Hematopoietic multipotent progenitor cell treated with erythropoietin and hydrocortisone succinate and interleukin-3 and kit ligand, for 6 days (in vitro differentiated cells): ENCODE measurements at regions not wholly inside any gene's neighbourhood (a gene's known extent, or its start where the extent isn't known, plus 50 kb on each side); places are given as distances from the start of the nearest gene placed in this dataset.
"Not testable (repeated sequence)": the region's sequence is repeated elsewhere in the genome, so short reads cannot be mapped to it uniquely, and the experiment has no call there.

Experiments
- DNase-seq: peaks from one replicate; pipeline ENCODE4 v3.0.0-alpha.2; 2015

DNA sequence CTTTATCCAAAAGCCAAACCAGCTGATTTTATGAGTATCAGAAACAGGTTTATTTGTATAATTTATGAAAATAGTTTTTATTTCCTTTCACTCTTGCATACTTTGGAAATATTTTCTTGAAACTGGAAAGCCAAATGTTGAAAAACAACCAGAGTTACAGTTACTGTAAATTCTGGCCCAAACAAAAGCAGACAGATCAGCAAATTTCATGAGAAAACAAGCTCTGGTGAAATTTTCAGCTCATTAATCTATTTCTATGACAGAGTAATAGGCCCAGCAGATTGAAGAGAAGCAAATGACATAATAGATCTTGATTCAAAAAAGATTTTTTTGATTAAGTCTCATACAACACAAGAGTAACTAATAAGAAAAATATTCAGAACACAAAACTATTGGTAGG lies 182.7 kb downstream of the ENC1 start:
- no peak for DNase-seq

DNA sequence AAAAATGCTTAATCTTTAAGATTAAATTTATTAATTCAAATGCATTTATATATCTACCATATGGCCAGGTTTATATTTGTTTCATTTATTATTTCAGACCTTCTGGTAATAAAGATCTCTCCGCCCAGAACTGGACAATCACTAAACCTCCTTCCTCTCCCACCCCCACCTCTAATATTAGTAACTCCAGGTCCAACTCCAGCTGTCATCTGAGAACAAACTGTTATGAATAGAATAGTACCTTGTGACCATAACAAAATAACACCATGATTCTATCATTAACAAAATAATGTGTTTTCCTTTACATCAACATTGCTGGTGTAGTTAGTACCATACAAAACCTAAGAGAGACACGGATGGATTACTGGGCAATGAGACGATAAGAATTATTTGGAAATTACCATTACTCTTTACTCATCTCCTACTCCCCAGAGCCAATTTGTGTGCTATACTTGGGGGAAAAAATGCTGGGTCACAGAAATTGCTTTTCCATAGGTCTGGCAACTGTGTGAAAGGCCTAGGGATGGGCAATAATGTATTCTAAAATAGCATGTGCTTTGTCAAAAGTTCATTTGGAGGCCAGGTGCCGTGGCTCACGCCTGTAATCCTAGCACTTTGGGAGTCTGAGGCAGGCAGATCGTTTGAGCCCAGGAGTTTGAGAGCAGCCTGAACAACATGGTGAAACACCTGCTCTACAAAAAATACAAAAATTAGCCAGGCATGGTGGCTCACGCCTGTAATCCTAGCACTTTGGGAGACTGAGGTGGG lies 186.1 kb downstream of the ENC1 start:
- DNase-seq = no peak

DNA sequence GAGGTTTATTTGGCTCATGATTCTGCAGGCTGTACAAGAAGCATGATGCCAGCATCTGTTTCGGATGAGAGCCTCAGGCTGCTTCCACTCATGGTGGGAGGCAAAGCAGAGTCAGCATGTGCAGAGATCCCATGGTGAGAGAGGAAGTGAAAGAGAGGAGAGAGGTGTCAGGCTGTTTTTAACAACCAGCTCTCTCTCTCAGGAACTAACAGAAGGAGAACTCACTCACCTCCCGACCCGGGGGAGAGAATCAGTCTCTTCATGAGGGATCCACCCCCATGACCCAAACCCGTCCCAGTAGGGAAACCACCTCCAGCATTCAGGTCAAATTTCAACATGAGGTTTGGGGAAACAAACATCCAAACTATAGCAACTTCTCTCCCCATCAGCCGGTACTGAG lies 187.7 kb downstream of the ENC1 start:
- no peak for DNase-seq

DNA sequence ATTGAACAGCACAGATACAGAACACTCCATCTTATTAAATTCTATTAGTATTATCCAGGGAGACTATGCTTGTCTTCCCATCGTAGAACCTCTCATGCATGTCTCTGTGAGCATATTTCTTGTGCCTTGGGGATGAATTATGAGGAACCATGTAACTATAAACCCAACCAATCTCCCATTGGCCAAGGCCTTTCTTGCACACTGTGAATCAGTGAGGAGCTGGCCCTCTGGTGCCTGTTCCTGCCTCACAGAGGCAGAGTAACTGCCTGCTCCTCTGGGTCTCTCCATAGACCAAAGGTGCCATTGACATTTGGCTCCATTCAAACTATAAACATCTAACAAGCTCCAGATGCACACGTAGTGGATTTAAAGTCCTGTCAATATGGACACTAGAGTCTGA lies 190.4 kb downstream of the ENC1 start:
- DNase-seq = no peak

DNA sequence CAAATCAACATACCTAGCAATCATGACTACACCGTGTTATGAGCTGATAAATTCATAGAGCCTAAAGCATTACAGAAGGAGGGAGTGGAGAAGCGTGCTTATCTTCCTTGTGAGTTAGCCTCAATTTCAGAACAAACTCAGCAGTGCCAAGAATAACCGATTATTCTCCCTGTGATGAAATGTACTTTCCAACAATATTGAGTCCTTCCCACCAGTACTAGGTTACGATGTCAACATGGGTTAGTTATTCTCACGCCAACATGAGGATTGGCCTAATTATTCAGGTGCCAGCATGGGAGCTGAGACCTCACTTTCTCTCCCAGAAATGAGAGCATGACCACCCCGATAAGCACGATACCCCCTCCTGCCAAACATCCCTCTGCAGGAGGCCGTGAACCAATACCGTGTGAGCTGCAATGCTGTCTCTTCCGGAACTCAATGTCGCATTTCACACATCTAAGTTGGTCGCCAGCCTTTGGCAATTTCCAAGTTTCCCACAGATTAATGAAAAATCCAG lies 193.7 kb downstream of the ENC1 start:
- peak; percentile 11 for DNase-seq

DNA sequence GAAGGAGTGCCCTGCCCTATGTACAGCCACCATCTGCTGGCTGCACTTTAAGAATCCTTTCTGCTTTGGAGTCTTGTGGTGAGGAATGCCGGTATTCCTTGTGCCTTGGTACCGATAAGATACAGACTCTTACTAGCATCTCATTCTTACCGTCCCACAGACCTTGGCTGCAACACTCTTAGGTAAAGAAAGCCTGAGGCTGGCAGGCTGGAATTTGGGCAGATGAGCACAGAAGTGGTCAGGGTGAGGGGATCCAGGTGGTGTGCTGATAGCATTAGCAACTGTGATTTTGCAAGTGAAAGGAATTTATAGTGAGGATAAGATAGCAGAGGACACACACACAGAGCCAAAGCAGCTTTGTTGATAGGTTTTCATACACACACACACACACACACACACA lies 198.1 kb downstream of the ENC1 start:
- no peak for DNase-seq

DNA sequence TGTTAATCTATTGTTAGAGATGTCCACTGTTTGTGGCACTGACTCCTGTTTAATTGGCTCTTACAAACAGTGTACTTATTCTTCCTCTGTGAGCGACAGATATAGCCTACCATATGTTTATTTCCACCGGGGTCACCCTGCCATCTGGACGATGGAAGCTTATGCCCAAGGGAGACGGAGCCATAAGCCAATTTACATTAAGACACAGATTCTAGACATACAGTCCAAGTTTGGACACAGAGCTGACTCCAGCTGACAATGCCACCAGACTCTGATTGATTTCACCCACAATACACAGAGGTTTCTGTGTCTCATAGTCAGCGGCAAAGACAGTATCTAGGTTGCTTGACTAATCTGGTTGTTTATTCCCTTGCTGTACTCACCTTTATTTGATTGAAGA lies 198.9 kb downstream of the ENC1 start:
- DNase-seq = no peak

DNA sequence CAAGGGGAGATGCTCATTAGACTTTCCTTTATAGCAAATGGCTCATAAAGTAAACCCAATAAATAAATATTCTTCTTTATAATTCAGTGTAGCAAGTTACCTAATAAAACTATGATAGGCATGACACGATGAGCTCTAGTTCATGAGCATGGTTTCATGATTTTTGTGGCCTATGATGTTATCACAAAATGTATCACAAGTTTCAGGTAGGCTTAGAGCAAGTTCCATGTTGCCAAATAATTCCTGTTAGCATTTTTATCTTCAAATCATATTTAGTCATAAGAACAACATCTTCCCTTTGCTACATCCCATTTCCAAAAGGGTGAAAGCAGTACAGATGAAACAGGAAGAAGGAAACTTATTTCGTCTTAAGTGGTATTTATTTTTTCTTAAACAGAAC lies 200.2 kb downstream of the ENC1 start:
- DNase-seq = no peak

DNA sequence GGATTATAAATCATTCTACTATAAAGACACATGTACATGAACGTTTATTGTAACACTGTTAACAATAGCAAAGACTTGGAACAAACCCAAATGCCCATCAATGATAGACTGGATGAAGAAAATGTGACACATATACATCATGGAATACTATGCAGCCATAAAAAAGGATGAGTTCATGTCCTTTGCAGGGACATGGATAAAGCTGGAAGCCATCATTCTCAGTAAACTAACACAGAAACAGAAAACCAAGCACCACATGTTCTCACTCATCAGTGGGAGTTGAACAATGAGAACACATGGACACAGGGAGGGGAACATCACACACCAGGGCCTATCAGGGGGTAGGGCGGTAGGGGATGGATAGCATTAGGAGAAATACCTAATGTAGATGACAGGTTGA lies 202.7 kb downstream of the ENC1 start:
- DNase-seq = not testable (repeated sequence)

DNA sequence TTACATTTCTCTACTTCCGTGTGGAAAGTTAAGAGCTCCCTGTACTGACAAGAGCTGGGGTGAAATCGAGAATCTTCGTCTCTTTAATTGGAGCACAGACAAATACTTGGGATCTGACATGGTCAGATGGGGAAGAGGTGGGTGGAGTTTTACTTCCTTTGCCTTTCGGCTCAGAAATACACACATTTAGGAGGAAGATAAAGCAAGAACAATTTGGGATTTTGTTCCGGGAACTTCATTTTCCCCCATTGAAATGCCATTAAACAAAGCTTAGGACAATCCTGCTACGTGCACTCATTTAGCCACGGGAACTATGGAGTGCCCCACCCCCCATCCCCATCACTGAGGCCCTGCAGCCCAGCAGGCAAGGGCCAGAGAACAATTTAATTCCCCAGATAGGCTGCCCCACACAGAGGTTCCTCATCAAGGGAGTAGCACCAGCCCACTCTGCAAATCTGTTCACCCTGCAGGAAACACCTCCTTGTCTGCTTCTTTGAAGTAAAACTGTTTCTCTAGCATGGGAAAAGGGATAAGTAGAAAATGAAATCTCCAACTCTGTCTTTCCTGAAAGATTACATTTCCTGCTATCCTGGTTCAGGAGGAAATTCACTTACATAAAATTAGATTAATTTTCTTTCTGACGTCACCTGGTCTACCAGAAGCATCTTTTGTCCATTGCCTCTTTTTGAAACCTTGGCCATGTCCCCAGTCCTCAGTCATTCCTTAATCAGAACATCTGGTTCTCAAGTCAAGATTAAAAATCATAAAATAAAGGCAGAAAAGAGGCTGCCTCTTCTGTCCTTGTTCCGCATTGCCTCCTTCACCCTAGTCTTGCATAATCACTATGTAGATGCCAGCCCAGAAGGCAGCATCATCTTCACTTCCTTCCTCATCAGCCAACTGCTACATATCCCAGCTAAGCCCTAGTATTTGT lies 206.4 kb downstream of the ENC1 start:
- peak; percentile 50 for DNase-seq

DNA sequence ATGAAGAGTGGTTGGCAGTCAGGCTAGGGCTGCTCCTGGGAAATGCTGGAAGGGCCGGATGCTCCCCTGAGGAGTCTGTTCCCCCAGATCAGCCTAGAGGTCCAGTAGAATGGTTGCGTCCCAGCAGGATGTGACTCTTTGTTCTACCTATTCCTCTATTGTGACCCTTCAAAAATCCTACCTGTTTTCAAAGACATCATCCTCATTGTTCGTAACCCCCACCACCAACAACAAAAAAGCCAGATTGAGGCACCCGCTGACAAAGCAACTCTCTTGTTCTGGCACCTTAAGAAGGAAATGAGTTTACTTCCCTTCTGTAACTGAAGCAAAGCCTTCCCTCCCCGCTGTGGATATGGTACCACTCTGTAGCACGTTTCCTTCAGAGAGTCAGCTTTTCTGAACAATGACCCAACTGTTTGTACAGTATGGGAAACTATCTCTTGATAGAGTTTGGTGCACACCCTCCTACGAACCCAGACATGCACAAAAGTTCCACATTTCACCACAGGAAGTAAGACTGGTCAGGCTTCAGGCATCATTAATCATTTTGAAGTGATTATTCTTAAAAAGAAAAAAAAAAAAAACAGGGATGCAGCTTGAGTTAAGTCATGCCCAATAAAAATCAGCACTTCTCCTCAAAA lies 207.2 kb downstream of the ENC1 start:
- DNase-seq = peak; percentile 34

DNA sequence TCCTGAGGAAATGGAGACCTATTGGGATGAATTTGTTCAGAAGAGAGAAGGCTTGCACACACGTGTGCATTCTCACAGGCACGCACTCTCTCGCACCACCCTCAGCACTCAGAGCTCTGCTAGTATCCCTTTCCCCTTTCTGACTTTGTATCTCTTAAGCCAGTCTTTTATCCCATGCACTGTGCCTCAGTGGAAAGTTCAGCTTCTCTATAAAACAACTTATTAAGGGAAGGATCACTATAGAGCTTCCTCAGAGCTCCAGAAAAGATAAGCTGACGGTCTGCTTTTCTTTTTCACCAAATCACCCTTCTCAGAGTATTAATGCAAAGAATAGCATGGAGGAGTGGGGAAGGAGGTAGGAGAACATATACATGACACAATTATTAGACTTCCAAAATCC lies 207.8 kb downstream of the ENC1 start:
- DNase-seq = no peak

DNA sequence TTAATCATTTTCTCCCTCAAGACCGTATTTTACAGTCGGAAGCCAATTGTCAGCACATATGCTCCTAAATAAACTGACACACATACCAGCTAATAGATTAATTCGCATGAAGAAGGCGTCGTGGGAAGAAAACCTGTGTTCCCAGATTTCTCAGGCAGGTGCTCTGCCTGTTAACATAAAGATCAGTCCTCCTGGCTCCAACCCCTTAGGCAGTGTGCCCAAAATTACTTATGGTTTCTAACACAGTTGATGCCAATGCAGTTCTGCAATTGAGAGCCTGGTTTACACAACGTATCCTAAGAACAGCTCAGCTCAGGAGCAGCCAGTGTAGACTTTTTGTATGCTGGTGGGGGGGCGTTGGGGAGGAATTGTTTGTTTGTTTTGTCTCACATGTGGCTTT lies 208.3 kb downstream of the ENC1 start:
- DNase-seq = no peak

DNA sequence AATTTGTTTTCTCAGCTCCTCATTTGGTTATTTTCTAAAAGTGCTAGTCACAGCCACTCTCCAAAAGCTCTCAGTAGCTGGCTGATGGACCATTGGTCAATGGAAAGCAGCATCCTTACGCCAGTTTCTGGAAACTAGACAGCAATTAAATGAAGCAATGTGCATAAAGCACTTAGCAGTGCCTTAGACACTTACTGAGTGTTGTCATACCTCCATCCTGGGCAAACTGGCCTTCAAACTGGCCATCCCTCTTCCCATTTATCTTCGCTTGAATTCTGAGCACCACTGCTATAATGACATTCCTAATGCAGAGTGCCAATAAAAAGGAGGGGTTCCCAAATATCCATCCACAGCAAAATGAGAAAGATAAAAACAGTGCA lies 209.2 kb downstream of the ENC1 start:
- no peak for DNase-seq

DNA sequence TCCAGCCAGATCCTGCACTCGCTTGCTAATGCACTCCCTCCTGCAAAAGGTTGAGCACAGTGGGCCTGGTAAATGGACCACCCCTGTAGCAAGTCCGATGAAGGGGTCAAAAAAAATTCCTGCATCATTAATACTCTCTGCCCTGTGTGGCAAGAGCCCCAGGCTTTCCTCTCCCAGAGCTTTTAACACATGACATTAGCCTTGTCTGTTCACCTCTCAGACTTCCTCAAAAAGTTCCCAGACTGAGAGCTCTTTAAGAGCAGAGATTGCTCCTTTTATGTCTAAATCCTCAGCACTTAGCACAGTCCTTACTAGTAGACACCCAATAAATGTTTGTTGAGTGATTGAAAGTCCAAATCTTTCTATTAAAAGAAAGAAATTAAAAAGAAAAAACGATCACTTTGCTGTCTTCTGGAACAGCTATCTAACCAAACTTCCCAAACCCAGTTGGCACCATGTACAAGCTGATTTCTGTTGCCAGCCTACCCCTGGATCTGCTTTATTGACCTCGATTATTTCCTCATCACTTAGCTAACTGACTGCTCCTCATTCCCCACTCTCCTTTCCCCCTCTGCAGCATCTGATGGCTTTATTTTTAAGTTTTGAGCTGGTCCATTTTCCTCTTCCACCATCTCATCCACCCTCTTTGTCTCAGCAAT lies 209.8 kb downstream of the ENC1 start:
- no peak for DNase-seq

DNA sequence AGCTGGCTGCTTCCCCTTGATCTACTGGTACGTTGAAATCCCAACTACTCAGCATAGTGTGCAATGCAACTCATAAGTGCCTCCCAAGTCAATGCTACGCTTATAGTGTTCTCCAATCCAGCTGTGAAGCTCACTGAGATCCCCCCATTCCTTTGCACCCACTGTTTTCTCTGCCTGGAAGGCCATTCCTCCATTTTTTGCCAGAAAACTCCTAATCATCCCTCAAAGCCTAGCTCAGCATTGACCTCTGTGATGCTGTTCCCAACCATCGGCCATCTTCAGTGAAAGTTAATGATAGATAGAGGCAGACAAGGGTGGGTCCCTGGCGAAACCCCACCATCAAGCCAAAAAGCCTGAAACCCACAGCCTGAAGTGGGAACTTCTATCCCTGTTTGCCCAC lies 211.0 kb downstream of the ENC1 start:
- no peak for DNase-seq

DNA sequence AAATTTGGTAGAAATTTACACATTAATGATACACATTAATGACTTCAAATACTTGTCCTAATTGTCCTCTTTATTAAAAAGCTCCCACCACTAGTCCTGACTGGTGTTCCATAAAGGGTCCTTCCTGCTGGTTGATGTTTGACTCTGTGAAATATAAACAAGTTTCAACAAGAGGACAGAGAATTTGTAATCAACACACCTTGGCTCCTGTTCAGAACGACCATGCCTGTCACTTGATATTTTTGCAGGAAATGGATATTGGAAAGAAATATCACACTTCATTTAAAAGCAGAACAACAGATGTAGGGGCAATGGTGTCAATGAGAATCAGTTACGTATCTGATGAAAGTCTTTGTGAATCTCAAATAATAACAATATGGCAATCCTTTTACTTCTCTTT lies 211.7 kb downstream of the ENC1 start:
- DNase-seq = no peak

DNA sequence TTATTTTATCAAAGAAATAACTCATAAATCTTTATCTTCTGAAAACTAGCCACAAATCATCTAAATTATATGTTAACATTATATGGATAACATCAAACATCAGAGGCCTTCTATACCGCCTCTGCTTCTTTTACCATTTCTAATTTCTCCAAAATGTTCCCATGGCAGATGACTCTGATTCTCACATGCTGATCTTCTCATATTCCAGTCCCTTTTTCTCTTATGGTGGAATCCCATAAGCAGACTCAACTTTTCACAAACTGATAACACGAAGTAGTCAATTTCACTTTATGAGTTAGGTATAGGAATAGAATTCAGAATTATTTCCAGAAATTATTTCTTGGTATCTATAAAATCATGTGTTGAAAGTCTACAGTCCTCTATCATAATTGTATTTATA lies 212.3 kb downstream of the ENC1 start:
- DNase-seq = no peak

DNA sequence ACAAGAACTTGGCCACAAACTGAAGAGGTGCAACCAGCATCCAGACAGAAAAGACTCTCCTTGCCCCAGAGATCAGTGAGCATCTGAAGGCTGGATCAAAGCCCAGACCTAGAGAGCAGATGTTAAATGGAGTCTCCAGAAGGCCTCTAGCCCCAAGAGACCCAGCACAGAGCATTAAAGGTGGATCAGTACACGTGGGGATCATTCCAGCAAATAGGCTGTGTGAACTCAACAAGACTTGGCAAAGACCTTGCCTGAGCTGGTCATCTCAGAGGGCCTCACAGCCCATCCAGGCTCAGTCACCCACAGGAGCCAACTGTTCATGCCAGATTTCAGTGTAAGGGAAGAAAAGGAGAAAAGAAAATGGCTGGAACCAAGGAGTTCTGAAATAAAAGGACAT lies 214.0 kb downstream of the ENC1 start:
- no peak for DNase-seq

DNA sequence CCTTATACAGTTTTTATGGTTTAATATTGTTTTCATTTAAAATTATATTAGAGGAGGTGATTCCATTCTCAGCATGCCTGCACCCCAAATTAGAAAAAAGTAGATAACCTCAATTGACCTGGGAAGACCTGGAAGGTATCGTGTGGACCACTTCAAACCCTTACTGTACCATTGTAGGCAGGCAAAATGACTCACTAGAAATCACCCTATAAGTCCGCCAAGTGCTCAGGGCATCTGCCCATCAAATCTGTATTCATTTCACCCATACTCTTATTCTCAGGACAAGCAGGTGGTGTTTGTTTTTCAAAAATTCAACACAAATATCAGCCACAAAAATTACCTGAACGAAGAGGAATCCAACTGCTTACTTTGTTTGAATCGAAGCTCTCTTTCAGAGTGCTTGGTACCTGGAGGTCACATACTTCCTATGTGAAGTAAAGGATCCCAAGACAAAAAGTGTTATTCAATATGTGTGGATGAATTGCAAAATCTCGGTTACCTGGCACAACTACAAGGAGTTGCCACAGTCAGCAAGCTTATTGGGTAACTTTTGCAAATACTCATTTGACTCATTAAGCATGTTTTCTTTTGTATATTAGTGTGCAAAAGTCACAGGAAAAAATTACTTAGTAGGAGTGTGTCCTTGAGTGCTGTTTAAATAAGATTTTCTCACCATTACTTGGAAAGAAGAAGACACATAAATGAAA lies 216.2 kb downstream of the ENC1 start:
- no peak for DNase-seq

DNA sequence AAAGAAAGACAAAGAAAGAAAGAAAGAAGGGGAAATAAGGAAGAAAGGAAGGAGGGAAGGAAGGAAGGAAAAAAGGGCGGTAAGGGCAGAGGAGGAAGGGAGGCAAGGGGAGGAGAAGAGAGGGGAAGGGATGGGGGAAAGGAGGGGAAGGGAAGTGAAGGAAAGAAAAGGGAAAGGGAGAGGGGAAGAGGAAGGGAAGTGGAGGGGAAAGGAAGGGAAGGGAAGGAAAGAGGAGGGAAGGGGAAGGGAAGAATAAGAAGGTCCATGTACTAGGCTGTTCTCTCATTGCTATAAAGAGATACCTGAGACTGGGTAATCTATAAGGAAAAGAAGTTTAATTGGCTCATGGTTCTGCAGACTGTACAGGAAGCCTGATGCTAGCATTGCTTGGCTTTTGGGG lies 217.1 kb downstream of the ENC1 start:
- DNase-seq = no peak

DNA sequence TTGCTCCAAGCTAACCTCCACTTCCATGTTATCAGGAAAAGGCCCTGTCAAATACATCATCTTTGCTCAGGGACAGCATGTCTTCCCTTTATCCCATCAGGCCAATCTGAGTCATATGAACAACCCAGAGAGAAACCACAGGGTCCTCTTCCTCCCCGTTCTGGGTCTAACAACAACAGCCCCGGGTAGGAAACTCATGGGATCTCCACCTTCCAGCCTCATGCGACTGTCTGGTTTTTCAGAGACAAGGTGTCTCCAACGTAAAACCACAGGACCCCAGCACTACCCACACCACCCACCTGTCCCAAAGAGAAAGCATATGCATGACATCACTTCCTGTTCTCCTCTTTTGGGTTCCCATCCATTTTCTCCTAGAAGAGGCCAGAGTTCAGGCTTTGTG lies 217.9 kb downstream of the ENC1 start:
- DNase-seq = no peak
